Activated CD4-positive, alpha-beta T cell treated with anti-CD3 and anti-CD28 coated beads, Interleukin-2, Interleukin-4, amounts not matched to agents 100 ng/mL and 50 ng/mL, durations not matched to agents 16 hours and 8 hours (primary cell): ENCODE measurements at regions not wholly inside any gene's neighbourhood (a gene's known extent, or its start where the extent isn't known, plus 50 kb on each side); places are given as distances from the start of the nearest gene placed in this dataset.
"Not testable (repeated sequence)": the region's sequence is repeated elsewhere in the genome, so short reads cannot be mapped to it uniquely, and the experiment has no call there.

Experiments
- DNase-seq: peaks from one replicate; pipeline ENCODE4 v3.0.0-alpha.2; 2020; ENCODE audit warnings: low spot score

DNA sequence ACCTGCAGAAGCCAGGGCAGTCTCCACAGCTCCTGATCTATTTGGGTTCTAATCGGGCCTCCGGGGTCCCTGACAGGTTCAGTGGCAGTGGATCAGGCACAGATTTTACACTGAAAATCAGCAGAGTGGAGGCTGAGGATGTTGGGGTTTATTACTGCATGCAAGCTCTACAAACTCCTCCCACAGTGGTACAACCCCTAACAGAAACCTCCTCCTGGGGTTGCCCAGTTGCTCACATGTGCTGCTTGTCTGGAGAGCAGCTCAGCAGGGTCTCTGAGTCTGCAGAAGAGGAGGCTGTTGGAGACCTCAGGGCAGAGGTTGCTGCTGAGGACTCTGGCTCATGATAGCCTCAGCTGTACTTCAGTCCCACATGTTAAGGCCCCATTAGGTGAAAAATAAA is 1269.1 kb downstream of the RPIA start:
- DNase-seq = not testable (repeated sequence)

DNA sequence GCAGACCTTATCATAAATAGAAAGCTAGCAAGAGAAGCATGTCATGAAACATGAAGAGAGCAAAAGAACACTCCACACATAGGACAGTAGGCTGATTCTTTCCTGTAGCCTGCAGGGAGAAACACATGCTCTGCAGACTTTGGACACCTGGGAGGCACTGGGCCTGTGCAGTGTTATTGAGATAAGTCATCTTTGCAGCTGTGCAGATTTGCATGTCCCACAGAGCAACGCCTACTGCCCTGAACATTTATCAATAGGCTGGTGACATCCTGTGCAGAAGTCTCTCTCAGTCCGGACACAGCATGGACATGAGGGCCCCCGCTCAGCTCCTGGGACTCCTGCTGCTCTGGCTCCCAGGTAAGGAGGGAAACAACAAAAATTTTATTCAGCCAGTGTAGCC is 1277.1 kb downstream of the RPIA start:
- not testable (repeated sequence) for DNase-seq

DNA sequence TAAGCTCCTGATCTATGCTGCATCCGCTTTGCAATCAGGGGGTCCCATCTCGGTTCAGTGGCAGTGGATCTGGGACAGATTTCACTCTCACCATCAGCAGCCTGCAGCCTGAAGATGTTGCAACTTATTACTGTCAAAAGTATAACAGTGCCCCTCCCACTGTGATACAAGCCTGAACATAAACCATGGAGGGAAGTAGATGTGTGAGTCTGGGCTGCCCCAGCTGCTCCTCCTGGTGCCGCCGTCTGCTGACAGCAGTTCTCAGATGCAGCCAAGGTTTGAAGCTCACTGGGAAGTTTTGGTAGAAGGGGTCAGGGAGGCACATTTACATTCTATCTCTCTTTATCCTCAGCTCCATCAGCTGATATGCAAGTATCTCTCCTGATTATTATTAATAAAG is 1277.7 kb downstream of the RPIA start:
- DNase-seq = not testable (repeated sequence)

DNA sequence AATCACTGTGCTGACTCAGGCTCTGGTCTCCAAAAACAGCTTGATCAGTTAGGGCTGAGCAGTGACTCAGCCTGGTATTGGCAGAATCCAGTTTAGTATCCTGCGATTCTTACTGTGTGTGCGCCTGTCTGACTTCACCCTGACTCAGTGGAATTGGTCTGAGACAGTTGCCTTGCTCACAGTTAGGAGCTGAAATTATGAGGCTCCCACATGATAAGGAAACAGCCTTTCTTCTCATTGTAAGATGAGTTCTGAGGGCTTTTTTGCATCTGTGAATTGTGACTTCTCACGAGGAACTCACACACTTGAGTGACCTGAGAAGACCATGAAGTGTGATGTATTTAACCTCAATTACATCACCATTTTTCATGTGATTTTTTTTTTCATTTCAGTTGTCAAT is 1282.4 kb downstream of the RPIA start:
- not testable (repeated sequence) for DNase-seq

DNA sequence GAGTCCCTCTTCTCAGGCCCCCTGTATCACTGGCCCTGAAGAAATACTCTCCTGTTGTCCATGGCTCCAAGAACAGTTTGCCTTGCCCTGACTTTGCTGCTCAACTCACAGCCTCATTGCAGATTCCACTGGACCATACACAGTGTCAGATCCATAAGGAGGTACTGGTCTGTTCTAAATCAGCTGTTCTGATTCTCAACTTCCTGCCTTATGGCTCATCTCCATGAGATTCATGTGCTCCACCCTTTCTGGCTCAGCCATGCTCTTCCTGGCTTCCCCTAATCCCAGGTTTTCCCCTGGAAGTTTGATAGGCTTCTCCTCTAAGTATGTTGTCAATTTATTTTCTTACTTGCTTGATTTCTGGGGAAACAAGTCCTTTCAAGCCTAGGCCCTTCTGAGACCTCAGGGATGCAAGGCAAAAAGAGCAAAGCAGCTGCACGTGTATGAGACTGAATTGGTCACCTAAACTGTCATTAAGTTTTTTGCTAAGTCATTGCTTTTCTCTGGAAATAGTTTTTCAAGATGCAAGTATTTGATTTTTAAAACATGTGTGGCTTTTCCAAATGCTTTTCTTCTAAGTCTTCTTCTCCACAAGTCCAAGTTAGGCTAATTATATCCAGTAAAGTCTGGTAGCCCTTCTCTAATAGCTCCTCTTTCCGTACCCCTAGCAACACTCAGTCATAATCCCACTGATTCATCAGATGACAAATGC is 1288.5 kb downstream of the RPIA start:
- DNase-seq = not testable (repeated sequence)

DNA sequence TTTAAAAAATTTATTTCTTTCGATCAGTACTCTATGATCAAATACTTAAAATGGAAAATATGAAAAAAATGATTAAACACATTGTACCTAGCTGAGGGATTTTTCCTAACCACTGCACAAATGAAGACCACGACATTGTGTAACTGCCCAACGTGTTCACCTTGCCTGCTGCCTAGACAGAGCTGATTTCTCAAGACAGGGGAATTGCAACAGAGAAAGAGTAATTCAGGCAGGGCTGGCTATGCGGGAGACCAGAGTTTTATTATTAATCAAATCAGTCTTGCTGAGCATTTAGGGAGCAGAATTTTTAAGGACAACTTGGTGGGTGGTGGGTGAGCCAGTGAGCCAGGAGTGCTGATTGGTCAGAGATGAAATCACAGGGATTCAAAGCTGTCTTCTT is 1290.8 kb downstream of the RPIA start:
- DNase-seq = not testable (repeated sequence)

DNA sequence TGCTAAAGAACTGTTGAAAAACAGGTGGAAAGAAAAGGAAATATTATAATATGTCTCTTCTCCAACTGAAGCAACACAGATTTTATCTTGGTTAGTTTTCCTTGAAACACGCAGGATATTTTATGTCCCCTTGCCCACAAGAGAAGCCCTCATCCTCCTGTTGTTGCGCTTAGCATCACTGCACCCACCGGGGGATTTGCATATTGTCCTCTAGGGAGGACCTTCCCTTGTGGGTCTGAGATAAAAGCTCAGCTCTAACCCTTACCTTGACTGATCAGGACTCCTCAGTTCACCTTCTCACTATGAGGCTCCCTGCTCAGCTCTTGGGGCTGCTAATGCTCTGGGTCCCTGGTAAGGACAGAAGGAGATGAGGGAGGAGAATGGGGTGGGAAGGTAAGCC is 1294.2 kb downstream of the RPIA start:
- DNase-seq = not testable (repeated sequence)

DNA sequence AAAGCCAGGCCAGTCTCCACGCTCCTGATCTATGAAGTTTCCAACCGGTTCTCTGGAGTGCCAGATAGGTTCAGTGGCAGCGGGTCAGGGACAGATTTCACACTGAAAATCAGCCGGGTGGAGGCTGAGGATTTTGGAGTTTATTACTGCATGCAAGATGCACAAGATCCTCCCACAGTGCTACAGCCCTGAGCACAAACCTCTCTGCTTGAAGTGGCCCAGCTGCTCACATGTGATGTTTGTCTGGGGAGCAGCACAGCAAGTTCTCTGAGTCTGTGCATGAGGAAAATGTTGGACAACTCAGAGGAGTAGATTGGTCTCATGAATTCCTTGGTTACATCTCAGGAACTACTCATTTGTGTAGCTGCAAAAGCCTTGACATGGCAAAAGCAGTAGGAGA is 1295.1 kb downstream of the RPIA start:
- not testable (repeated sequence) for DNase-seq

DNA sequence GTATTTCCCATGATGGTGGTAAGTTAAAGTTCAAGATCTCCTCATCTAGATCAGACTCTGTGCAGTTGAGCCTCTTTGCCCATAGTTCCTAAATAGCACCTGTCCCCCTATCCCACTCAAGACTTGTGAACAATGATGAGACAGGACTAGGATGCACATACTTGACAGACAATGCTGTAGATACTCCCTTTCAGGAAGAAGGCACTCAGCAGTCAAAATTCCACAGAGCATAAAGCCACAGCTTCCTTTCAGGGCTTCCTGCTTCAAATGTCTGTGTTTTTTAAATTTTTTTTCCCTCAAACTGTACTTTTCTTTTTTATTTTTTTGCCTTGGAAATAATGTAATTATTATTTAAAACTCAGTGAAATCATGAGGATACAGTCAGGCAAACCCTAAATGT is 1305.3 kb downstream of the RPIA start:
- DNase-seq = not testable (repeated sequence)

DNA sequence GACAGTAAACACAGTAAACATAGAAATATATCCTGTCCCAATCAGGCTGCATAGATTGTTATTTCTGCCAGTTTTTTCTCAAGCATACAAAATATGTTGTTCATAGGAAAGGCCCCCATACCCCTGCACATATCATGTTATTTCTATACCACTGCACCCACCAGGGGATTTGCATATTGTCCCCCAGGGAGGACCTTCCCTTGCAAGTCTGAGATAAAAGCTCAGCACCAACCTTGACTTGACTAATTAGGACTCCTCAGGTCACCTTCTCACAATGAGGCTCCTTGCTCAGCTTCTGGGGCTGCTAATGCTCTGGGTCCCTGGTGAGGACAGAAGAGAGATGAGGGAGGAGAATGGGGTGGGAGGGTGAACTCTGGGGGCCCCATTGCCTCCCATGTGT is 1313.1 kb downstream of the RPIA start:
- not testable (repeated sequence) for DNase-seq

DNA sequence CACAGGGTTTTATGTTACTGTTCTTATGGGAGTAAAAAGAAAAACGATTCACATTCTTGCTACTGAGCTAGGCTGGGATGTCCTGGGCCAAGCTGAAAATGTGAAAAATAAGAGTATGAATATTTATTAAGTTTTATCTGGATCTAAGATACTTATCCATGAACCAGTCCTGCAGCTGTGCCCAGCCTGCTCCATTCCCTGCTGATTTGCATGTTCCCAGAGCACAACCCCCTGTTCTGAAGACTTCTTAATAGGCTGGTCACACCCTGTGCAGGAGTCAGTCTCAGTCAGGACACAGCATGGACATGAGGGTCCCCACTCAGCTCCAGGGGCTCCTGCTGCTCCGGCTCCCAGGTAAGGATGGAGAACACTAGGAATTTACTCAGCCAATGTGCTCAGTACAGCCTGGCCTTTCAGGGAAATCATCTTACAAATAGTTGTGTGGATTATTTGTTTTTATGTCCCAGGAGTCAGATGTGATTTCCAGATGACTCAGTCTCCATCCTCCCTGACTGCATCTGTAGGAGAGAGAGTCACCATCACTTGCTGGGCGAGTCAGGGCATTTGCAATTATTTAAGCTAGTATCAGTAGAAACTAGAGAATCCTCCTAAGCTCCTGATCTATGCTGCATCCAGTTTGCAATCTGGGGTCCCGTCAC is 1319.1 kb downstream of the RPIA start:
- DNase-seq = not testable (repeated sequence)

DNA sequence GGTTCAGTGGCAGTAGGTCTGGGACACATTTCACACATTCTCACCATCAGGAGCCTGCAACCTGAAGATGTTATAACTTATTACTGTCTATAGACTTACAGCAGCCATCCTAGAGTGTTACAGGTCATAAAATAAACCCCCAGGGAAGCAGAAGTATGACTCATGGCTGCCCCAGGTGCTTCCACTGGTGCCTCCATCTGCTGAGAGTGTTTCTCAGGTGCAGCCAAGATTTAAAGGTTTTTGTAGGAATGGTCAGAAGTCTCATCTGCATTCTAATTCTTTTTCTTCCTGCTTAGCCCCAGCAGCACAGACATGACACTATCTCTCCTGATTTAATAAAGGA is 1319.6 kb downstream of the RPIA start:
- not testable (repeated sequence) for DNase-seq

DNA sequence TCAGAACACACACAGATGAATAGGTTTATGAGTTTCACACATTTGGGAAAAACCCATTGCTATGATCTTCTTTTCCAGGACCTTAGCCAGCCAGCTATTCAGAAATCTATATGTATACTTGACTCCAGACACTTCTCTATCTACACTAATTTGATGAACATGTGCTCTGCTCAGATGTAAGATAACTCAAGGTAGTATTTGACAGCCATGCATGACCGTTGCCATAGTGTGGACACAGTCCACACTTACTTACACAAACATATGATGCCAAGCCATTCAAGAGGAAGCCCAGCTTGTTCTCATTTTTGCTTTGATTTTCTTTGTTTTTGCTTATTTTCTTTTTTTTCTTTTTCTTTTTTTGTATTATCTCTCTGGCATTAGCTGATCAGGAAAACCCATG is 1328.4 kb downstream of the RPIA start:
- DNase-seq = not testable (repeated sequence)

DNA sequence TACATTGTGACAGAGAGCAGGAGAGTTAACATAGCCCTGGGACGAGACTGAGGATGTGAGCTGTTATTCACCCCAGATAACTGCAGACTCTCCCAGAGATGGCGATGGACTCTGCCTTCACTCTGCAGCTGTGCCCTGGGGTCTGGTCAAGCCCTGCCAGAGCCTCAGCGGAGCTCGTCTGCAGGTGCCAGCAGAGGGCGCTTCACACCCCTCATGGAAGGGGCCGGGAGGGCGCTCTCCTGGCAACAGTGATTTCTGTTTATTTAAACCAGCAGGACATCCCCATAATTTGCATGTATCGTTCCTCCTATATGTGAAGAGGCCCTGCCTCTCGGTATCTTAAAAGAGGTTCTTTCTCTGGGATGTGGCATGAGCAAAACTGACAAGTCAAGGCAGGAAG is 1329.8 kb downstream of the RPIA start:
- DNase-seq = not testable (repeated sequence)

DNA sequence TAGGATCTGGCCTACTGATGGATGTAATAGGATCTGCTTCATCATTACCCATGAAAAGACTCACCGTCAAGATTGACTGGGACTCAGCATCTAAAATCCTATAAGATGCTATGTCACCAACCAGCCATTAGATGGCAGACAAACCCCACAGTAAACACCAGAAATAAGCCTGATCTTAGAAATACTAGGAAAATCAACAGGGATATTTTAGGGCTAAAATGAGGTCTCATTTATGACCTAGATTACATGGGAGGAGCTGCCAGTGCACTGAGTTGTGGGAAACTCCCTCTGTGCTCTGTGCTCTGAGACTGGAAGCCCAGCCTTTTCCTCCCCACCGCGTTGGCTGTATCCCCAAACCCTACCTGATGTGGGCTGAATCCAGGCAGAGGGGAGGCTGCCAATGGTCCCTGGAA is 1335.8 kb downstream of the RPIA start:
- not testable (repeated sequence) for DNase-seq

DNA sequence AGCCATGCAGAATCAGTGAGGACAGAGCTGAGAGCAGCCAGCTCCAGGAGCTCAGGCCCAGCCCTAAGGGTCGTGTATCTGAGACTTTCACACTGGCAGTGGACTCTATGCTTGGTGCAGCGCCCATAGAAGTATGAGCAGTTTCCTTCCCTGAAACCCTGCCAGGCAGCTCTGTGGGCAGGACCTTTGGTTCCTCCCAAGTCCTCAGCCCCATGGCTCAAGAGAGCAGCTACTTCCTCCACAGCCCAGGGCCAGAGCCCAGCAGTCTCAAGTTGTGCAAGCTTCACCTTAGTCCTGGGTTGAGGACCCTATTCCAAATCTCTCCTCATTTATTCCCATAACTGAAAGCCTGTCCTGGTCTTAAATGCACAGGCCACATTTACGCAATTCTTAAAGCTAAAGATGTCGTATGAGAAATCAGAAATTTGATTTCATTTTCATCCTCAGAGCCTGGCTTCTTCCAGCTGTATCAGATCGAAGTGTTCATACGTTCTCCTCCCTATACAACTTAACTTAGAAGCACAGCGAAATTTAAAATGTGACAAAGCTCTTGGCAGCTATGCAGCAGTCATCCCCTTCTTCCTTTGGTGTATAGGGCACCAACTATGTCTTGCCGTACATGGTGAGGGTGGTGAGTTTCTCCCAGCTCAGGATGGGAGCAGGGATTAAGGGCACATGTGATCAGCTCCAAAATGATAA is 1337.1 kb downstream of the RPIA start:
- DNase-seq = not testable (repeated sequence)

DNA sequence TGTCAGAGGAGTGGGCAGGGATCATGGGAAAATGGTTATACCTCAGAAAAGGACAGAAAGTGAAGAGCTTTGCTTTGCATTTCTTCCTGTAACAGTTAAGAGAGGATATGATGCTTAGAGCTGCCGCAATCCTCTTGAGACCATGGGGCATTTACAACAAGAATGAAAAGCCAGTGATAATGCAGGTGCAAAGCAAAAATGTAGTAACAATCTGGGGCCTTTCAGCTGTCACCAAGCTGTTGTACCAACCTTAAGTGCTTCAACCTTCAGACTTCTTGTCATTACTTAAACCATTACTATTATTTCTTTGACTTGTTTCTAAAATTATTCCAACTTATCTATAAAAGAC is 1337.6 kb downstream of the RPIA start:
- DNase-seq = not testable (repeated sequence)

DNA sequence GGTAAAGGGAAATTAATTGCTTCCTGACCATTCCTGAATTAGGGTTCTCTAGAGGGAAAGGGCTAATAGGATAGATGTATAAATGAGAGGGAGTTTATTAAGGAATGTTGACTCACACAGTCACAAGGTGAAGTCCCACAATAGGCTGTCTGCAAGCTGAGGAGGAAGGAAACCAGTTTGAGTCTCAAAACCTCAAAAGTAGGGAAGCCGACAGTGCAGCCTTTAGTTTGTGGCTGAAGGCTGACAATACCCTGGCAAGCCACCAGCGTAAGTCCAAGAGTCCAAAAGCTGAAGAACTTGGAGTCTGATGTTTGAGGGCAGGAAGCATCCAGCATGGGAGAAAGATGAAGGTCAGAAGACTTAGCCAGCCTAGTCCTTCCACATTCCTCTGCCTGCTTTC is 1340.8 kb downstream of the RPIA start:
- DNase-seq = not testable (repeated sequence)

DNA sequence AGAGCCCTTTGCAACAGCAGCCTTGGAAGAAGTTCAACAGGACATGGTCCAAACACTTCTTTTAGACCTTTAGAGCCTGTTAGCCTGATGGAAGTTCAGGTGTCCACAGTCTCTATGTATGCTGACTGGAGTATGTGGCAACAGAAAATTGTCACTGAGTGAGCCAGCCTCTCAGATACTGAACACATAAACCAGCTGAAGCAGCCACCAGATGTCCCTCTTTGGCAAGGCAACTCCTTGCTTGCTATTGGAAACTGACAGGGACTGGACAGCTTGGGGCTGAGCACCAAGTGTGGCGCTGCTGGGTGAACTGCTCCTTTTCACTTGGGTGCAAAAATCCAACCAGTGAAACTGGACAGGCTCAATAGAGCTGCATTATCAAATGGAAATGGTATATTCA is 1344.9 kb downstream of the RPIA start:
- not testable (repeated sequence) for DNase-seq

DNA sequence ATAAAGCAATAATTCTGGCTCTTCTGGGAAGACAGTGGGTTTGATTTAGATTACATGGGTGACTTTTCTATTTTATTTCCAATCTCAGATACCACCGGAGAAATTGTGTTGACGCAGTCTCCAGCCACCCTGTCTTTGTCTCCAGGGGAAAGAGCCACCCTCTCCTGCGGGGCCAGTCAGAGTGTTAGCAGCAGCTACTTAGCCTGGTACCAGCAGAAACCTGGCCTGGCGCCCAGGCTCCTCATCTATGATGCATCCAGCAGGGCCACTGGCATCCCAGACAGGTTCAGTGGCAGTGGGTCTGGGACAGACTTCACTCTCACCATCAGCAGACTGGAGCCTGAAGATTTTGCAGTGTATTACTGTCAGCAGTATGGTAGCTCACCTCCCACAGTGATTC is 1347.6 kb downstream of the RPIA start:
- DNase-seq = not testable (repeated sequence)

DNA sequence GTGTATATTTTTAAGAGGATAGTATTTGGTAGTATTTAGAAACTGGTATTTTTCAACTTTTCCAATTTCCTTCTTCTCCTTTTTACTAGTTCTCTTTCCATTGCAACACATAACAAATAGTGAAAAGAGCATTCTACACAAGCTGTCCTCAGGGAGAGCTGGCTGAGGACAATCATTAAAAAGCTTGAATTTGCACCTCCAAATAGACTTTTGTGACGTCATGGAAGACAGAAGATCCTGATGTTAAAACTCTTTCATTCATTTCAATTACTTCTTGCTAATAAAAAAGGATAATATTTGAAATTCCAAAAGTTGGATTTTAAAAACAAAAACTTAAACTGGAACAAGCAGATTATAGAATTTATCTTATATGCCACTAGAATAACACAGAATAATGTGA is 1356.3 kb downstream of the RPIA start:
- DNase-seq = not testable (repeated sequence)

DNA sequence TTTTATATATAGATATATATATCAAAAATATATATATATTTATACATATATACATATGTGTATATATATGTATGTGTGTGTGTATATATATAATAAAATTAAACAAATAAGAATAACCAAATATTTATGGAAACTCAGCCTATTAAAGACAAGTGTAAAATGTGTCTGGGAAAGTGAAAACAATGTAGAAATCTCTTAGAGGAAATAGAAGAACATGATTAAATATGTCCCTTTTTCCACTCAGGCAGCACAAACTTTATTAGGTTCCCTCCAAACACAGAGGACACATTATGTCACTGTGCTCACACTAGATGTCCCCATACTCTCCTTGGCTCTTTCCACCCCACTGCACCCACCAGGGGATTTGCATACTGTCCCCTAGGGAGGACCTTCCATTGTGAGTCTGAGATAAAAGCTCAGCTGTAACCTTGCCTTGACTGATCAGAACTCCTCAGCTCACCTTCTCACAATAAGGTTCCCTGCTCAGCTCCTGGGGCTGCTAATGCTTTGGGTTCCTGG is 1360.7 kb downstream of the RPIA start:
- not testable (repeated sequence) for DNase-seq

DNA sequence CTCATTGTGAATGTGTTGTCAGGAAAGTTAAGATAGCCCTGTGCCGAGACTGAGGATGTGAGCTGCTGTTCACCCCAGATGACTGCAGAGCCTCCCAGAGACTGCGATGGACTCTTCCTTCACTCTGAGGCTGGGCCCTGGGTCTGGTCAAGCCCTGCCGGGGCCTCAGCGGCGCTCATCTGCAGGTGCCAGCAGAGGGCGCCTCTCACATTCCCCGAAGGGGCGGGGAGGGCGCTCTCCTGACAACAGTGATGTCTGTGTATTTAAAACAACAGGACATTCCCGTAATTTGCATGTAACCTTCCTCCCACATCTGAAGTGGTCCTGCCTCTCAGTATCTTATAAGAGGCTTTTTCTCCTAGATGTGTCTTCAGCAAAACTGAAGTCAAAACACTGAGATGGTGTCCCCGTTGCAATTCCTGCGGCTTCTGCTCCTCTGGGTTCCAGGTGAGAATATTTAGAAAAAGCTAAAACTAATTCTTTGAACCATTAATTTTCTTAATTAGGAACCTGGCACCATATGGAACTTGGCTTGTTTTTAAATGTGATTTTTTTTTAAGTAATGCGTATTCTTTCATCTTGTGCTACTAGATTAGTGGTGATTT is 1377.9 kb downstream of the RPIA start:
- peak; percentile 11 for DNase-seq
